Gastroesophageal sphincter (tissue), 3 donors: ENCODE measurements at regions not wholly inside any gene's neighbourhood (a gene's known extent, or its start where the extent isn't known, plus 50 kb on each side); places are given as distances from the start of the nearest gene placed in this dataset.

ENCODE experiments used
- CTCF ChIP-seq, 4 experiments: fragments of 200-600 bp in 2 of 4; fragments of 450-650 bp in 2 of 4; sonication (generic) in 1 of 4; IDR thresholded peaks; one replicate each; pipeline ENCODE4 v1.5.1; 2017 to 2019; ENCODE audit warnings: antibody characterized with exemption in 4 of 4, mild to moderate bottlenecking in 2 of 4, moderate library complexity in 2 of 4
- EP300 ChIP-seq: sonication (generic); formaldehyde crosslinking; IDR thresholded peaks from one replicate; pipeline ENCODE4 v1.6.1; 2017; ENCODE audit warnings: antibody characterized with exemption, mild to moderate bottlenecking
- POLR2A ChIP-seq, 2 donors: fragments of 450-650 bp; IDR thresholded peaks; one replicate each; pipeline ENCODE4 v1.6.1; 2017; ENCODE audit warnings: antibody characterized with exemption in 2 of 2, mild to moderate bottlenecking in 2 of 2, moderate library complexity in 1 of 2
- POLR2AphosphoS5 ChIP-seq: sonication (generic); formaldehyde crosslinking; IDR thresholded peaks from one replicate; pipeline ENCODE4 v1.6.1; 2017; ENCODE audit warnings: antibody characterized with exemption

GRCh38 chr7:34567906-34568305, 90.1 kb upstream of the NPSR1 start:
- no peak for TF ChIP-seq CTCF (IDR thresholded peaks at IDR 0.05)
- no peak for TF ChIP-seq EP300
- TF ChIP-seq POLR2A (IDR thresholded peaks at IDR 0.05) = no peak
- TF ChIP-seq POLR2AphosphoS5 = no peak
